T47D (cell line): ENCODE measurements at regions not wholly inside any gene's neighbourhood (a gene's known extent, or its start where the extent isn't known, plus 50 kb on each side); places are given as distances from the start of the nearest gene placed in this dataset.

Experiments used
- DNase-seq, 2 experiments: peaks; one replicate each; pipeline versions ENCODE4 v3.0.0 to v3.0.0-alpha.2; 2011 to 2012; ENCODE audit warnings: low read depth in 1 of 2, low spot score in 1 of 2
- JUND ChIP-seq: IDR thresholded peaks from 2 replicates; pipeline ENCODE4 v1.6.1; 2012; ENCODE audit warnings: low read depth
- in situ Hi-C: cut with HindIII; loops from 2 replicates; pipeline ENCODE4 v1.10.0; 2016; ENCODE audit warnings: low sequenced_read_pairs, low pct_unique_long_range_greater_than_20kb

- DNase-seq = no peak
- TF ChIP-seq JUND = no peak
- in situ Hi-C loops = no loop called here
These were observed 85.1 kb upstream of the RAI14 start for GRCh38 chr5:34570721-34571676.

GRCh38 chr5:34571677-34572041 is 84.5 kb upstream of the RAI14 start:
- DNase-seq = no peak
- in situ Hi-C loops = no loop called here
- no peak for TF ChIP-seq JUND

GRCh38 chr5:34574936-34575467 is 81.1 kb upstream of the RAI14 start:
- DNase-seq = no peak
- no peak for TF ChIP-seq JUND
- in situ Hi-C loops = no loop called here

- in situ Hi-C loops = no loop called here
- no peak for TF ChIP-seq JUND
- no peak for DNase-seq
These were observed 79.0 kb upstream of the RAI14 start for GRCh38 chr5:34576891-34577666.

GRCh38 chr5:34578962-34579361 is 77.2 kb upstream of the RAI14 start:
- no peak for DNase-seq
- no peak for TF ChIP-seq JUND
- in situ Hi-C loops = no loop called here

GRCh38 chr5:34580983-34581382 is 75.1 kb upstream of the RAI14 start:
- DNase-seq = no peak
- TF ChIP-seq JUND = no peak
- in situ Hi-C loops = no loop called here

- DNase-seq = peak in 1 of 2 experiments; percentile 42
- no peak for TF ChIP-seq JUND
- in situ Hi-C loops = no loop called here
These were observed 73.8 kb upstream of the RAI14 start for GRCh38 chr5:34582371-34582770.

GRCh38 chr5:34583167-34583566 is 73.0 kb upstream of the RAI14 start:
- no peak for TF ChIP-seq JUND
- no peak for DNase-seq
- in situ Hi-C loops = no loop called here

GRCh38 chr5:34584165-34584564 is 72.0 kb upstream of the RAI14 start:
- no peak for DNase-seq
- in situ Hi-C loops = no loop called here
- no peak for TF ChIP-seq JUND

- in situ Hi-C loops = no loop called here
- no peak for TF ChIP-seq JUND
- DNase-seq = peak in 1 of 2 experiments; percentile 64
These were observed 70.5 kb upstream of the RAI14 start for GRCh38 chr5:34585601-34586104.

- TF ChIP-seq JUND = no peak
- in situ Hi-C loops = no loop called here
- DNase-seq = no peak
These were observed 69.8 kb upstream of the RAI14 start for GRCh38 chr5:34586117-34586885.
